VCaP (cell line): ENCODE measurements at regions not wholly inside any gene's neighbourhood (a gene's known extent, or its start where the extent isn't known, plus 50 kb on each side); places are given as distances from the start of the nearest gene placed in this dataset.

Experiments used
- H3K27ac ChIP-seq: fragments of 450-650 bp; 2 replicates; pipeline ENCODE4 v1.5.1; 2017
- CTCF ChIP-seq: fragments of 450-650 bp; conservative IDR thresholded peaks from 2 replicates; pipeline ENCODE4 v1.5.1; 2017; ENCODE audit warnings: mild to moderate bottlenecking, moderate library complexity

- TF ChIP-seq CTCF, result no peak
- H3K27ac ChIP-seq, result no peak overlapping the region
Measured at GRCh38 chr5:62124266-62124665, 181.7 kb upstream of the KIF2A start.

- no peak overlapping the region for H3K27ac ChIP-seq
- no peak for TF ChIP-seq CTCF
Measured at GRCh38 chr5:62126090-62126489, 179.9 kb upstream of the KIF2A start.

GRCh38 chr5:62127098-62127736 is 178.8 kb upstream of the KIF2A start:
- H3K27ac ChIP-seq, result no peak overlapping the region
- TF ChIP-seq CTCF, result no peak

- no peak for TF ChIP-seq CTCF
- H3K27ac ChIP-seq, result no peak overlapping the region
Measured at GRCh38 chr5:62130107-62130506, 175.9 kb upstream of the KIF2A start.

GRCh38 chr5:62132276-62132675 is 173.7 kb upstream of the KIF2A start:
- TF ChIP-seq CTCF, result no peak
- no peak overlapping the region for H3K27ac ChIP-seq

- TF ChIP-seq CTCF, result no peak
- no peak overlapping the region for H3K27ac ChIP-seq
Measured at GRCh38 chr5:62133426-62133825, 172.6 kb upstream of the KIF2A start.

- no peak for TF ChIP-seq CTCF
- H3K27ac ChIP-seq, result no peak overlapping the region
Measured at GRCh38 chr5:62134811-62135210, 171.2 kb upstream of the KIF2A start.

GRCh38 chr5:62137628-62138027 is 168.4 kb upstream of the KIF2A start:
- no peak overlapping the region for H3K27ac ChIP-seq
- TF ChIP-seq CTCF, result no peak
